ENCODE measurements at regions not wholly inside any gene's neighbourhood (a gene's known extent, or its start where the extent isn't known, plus 50 kb on each side); places are given as distances from the start of the nearest gene placed in this dataset.

DNA sequence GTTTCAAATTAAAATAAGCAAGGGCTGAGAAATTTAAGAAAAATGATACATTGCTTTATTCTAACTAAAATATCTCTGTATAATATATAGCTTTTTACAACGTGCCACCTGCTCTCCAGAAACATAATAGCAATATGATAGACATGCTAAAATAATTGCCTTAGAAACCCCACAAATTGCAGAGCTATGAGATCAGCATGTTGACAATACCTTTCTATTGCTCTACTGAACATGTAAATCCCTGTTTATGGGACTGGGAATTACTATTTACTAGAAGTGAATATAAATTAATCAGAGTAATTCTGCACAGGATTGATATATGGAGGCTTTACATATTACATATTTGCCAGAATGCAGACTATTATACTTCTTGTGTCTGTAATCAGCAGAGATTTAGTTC, 1831.1 kb upstream of the IGFBP7 start:
- no peak overlapping the region for H3K4me3 ChIP-seq (ENCODE audit: low read length)
- no peak overlapping the region for H3K9ac ChIP-seq (ENCODE audit: low read length)
- DNase-seq (no peak), ATAC-seq (no peak)
- no peaks in the 10 kb centered on the region for H3K27me3 ChIP-seq (ENCODE audit: low read length)
- no peaks in the 10 kb centered on the region for H3K9me2 ChIP-seq (replicated peaks; ENCODE audit: low read length)
- no peak overlapping the region for H2AFZ ChIP-seq (ENCODE audit: low read length)
- H3K27ac ChIP-seq (ENCODE audit: low read length) = no peak overlapping the region
- no peaks in the 10 kb centered on the region for H4K20me1 ChIP-seq (ENCODE audit: low read length)
- H3K4me2 ChIP-seq (ENCODE audit: low read length) = no peak overlapping the region
- H3K79me2 ChIP-seq (ENCODE audit: low read length) = no peaks in the 10 kb centered on the region
- peaks cover under 1% of the 10 kb centered on the region; the same call in 1 of the 2 replicates for H3K4me1 ChIP-seq (ENCODE audit: insufficient read depth, low read length)
- no peaks in the 10 kb centered on the region for H3F3A ChIP-seq (ENCODE audit: low read length, unreplicated experiment)
- intact Hi-C loops (cut with micrococcal nuclease) = no loop called here
- CTCF ChIA-PET = no interaction called here
- POLR2A ChIA-PET (ENCODE audit: unreplicated experiment) = no interaction called here
- H3K9me3 ChIP-seq (ENCODE audit: low read length) = peaks cover 3% of the 10 kb centered on the region
- no peaks in the 10 kb centered on the region for H3K36me3 ChIP-seq (ENCODE audit: low read depth, low read length)
- no TSS peak for BruUV-seq (replicated peaks)
- TF ChIP-seq CTCF (conservative IDR thresholded peaks at IDR 0.05; ENCODE audit: low read depth, low read length) (no peak), EZH2phosphoT487 (IDR thresholded peaks at IDR 0.05; ENCODE audit: borderline replicate concordance, low read length) (no peak), EZH2 (IDR thresholded peaks at IDR 0.05; ENCODE audit: low read length, unreplicated experiment) (no peak)

DNA sequence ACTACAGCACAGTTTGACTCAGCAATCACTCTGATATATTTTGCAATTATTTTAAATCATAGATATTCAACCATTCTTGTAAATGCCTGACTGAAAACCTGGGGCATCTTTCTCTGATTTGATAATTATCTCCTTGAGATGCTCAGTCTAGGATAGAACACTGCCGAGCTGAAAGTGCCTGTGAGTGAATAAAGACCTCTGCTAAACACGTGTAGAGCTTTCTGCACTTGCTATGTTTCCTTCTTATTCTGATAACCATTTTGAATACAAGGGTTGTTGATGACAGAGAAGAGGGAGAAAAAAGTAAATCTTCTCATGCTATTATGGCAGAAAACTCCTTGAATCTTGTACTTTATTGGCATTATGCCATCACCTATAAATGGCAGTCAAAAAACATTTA, 1843.4 kb upstream of the IGFBP7 start:
- CTCF ChIA-PET = no interaction called here
- DNase-seq = no peak
- intact Hi-C loops (cut with micrococcal nuclease) = no loop called here

More for the DNA sequence above, 1843.4 kb upstream of the IGFBP7 start:
- no peak overlapping the region for H3K4me2 ChIP-seq (ENCODE audit: low read length)
- H3K27ac ChIP-seq (ENCODE audit: low read length) = no peak overlapping the region
- ATAC-seq = no peak
- no peaks in the 10 kb centered on the region for H3K79me2 ChIP-seq (ENCODE audit: low read length)
- H3K9me3 ChIP-seq (ENCODE audit: low read length) = no peaks in the 10 kb centered on the region
- no peaks in the 10 kb centered on the region for H3K4me1 ChIP-seq (ENCODE audit: insufficient read depth, low read length)
- H4K20me1 ChIP-seq (ENCODE audit: low read length) = no peaks in the 10 kb centered on the region
- H3K27me3 ChIP-seq (ENCODE audit: low read length) = no peaks in the 10 kb centered on the region
- TF ChIP-seq CTCF (conservative IDR thresholded peaks at IDR 0.05; ENCODE audit: low read depth, low read length) = no peak
- TF ChIP-seq EZH2 (IDR thresholded peaks at IDR 0.05; ENCODE audit: low read length, unreplicated experiment) = no peak
- TF ChIP-seq EZH2phosphoT487 (IDR thresholded peaks at IDR 0.05; ENCODE audit: borderline replicate concordance, low read length) = no peak
- POLR2A ChIA-PET (ENCODE audit: unreplicated experiment) = interaction anchor here (0.7 kb wide), 1 partner anchor 51 kb away, joined by 3 read pairs; no protein-coding TSS in a partner anchor
- no peak overlapping the region for H2AFZ ChIP-seq (ENCODE audit: low read length)
- no peak overlapping the region for H3K4me3 ChIP-seq (ENCODE audit: low read length)
- BruUV-seq (replicated peaks) = no TSS peak
- no peaks in the 10 kb centered on the region for H3K9me2 ChIP-seq (replicated peaks; ENCODE audit: low read length)
- H3K36me3 ChIP-seq (ENCODE audit: low read depth, low read length) = no peaks in the 10 kb centered on the region
- no peak overlapping the region for H3K9ac ChIP-seq (ENCODE audit: low read length)
- H3F3A ChIP-seq (ENCODE audit: low read length, unreplicated experiment) = no peaks in the 10 kb centered on the region

All from PC-3 (cell line).